SIG-M5 (cell line): ENCODE measurements at regions not wholly inside any gene's neighbourhood (a gene's known extent, or its start where the extent isn't known, plus 50 kb on each side); places are given as distances from the start of the nearest gene placed in this dataset.
"Not testable (repeated sequence)": the region's sequence is repeated elsewhere in the genome, so short reads cannot be mapped to it uniquely, and the experiment has no call there.

Source experiments
- DNase-seq: peaks from one replicate; lab custom pipeline; 2025; lab: John Stamatoyannopoulos, UW

DNA sequence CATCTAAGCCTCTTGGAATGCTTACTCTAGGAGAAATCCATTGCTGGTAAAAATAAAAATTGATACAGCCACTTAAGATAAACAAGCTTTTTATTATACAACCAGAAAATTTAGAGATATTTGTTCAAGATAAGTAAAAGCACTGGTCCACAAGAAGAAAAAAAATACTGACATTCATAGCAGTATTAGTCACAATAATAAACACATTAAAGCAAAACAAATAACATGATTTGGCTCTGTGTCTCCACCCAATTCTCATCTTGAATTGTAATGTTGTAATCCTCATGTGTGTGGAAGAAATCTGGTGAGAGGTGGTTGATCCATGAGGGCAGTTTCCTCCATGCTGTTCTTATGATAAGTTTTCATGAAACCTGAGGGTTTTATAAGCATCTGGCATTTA lies 1093.5 kb upstream of the ADGRB3 start:
- DNase-seq = no peak

DNA sequence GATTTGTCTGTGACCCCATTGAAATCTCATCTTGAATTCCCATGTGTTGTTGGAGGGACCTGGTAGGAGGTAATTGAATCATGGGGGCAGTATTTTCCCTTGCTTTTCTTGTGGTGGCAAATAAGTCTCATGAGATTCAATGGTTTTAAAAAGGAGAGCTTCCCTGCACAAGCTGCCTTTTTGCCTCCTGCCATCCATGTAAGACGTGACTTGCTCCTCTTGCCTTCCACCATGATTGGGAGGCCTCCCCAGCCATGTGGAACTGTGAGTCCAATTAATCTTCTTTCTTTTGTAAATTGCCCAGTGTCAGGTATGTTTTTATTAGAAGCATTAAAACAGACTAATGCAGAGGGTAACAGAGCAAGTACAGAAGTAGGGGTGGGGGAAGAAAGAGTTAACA lies 1097.0 kb upstream of the ADGRB3 start:
- no peak for DNase-seq

- no peak for DNase-seq
Observed at GRCh38 chr6:67535946-67536345, 1099.1 kb upstream of the ADGRB3 start.

- DNase-seq = no peak
Observed at GRCh38 chr6:67506352-67506751, 1128.7 kb upstream of the ADGRB3 start.

GRCh38 chr6:67501755-67502154 lies 1133.3 kb upstream of the ADGRB3 start:
- no peak for DNase-seq

DNA sequence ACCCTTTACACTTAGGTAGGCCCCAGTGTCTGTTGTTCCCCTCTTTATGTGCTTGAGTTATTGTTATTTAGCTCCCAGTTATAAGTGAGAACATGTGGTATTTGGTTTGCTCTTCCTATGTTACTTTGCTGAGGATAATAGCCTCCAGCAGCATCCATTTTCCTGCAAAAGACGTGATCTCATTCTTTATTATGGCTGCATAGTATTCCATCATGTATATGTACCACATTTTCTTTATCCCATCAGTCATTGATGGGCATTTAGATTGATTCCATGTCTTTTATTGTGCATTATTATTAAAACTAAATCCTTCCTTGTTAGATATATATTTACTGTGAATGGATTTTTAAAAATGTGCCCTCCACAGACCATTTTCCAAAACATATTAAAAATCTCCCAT lies 1137.3 kb upstream of the ADGRB3 start:
- DNase-seq = no peak

GRCh38 chr6:67496191-67496590 lies 1138.9 kb upstream of the ADGRB3 start:
- no peak for DNase-seq

DNA sequence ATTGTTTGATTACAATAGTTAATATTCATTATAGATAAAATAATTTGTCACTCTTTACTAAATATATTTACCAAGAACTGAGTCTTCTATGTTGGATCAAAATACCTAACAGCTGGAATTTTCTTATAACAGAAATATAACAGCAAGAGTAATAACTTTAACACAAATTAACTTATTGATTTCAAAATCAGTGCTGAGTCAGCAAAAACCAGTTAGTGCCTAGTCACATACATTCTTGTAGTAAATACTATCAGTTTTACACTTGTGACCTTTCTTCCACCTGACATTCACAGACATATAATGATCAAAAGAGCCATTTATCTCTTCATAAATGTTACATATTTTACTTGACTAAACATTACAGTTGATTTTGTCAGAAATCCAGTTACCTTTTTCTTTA lies 1141.4 kb upstream of the ADGRB3 start:
- DNase-seq = no peak

DNA sequence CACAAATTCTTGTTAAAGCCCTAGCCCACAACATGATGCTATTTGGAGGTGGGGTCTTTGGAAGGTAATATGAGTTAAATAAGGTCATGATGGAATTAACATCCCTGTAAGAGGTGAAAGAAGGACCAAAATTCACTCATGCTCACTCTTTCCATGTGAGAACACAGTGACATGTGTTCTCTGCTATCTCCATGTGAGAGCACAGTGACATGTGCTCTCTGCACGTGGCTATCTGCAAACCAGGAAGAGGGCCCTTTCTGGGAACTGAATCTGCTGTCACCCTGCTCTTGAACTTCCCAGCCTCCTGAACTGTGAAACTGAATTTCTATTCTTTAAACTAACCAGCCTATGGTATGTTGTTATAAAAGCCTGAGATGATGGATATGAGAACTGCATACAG lies 1159.4 kb upstream of the ADGRB3 start:
- no peak for DNase-seq

GRCh38 chr6:67467341-67467740 lies 1167.7 kb upstream of the ADGRB3 start:
- no peak for DNase-seq

DNA sequence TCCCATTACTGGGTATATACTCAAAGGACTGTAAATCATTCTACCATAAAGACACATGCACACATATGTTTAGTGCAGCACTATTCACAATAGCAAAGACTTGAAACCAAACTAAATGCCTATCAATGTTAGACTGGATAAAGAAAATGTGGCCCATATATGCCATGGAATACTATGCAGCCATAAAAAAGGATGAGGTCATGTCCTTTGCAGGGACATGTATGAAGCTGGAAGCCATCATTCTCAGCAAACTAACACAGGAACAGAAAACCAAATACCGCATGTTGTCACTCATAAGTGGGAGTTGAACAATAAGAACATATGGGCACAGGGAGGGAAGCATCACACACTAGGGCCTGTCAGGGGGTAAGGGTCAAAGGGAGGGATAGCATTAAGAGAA lies 1172.4 kb upstream of the ADGRB3 start:
- not testable (repeated sequence) for DNase-seq

- no peak for DNase-seq
Observed at GRCh38 chr6:67459556-67459955, 1175.5 kb upstream of the ADGRB3 start.

GRCh38 chr6:67458265-67458664 lies 1176.8 kb upstream of the ADGRB3 start:
- no peak for DNase-seq

DNA sequence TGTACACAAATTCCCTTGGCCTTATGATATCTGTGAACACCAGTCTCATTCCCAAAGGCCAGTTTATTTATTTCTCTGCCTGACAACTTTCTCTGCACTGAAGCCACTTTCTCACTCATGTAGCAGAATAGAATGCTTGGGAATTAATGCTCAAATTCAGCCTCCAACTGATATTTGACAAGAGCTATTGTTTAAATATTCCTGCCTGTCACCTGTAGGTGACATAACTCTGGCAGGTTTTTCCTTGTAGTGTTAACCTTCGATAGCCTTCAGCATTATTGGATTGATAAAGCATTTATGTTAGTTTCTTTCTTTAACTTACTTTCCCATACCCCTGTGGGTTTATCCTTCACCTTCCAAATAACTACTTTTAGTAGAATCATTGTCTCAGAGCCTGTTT lies 1183.2 kb upstream of the ADGRB3 start:
- DNase-seq = no peak

DNA sequence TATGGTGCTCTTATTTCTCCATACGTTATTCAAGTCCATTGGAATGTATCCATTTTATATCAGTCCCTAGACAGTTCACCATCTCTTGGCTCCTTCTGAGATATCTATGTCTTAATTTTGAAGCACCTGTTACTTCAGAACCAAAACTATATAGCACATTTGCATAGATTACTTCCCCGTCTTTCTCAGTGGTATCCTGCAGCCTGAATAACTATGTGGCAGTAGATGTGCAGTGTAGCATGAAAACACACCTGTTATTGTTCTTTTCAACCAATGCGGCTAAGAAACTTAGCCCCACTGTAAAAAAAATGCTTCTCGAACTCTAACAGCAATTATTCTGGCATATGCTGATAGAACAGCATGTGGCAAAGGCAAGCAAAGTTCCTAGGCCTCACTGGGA lies 1184.4 kb upstream of the ADGRB3 start:
- DNase-seq = no peak

- no peak for DNase-seq
Observed at GRCh38 chr6:67449602-67450001, 1185.5 kb upstream of the ADGRB3 start.

DNA sequence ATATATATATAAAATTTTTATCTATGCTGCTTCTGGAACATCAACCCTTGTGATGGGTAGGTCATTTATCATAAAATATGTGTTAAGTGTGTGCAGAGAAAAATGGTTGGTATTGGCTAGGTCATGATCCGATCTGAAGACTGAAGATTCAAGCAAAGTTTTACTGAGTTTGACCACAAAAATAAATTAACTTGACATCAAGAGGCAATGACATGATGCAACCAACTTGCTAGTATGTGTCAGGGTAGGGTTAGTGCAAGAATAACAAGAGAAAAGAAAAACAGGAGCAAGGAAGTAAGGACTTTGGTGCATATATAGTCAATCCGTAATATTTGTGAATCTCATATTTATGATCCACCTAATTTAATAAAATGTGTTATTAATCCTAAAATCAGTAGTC lies 1202.0 kb upstream of the ADGRB3 start:
- no peak for DNase-seq

DNA sequence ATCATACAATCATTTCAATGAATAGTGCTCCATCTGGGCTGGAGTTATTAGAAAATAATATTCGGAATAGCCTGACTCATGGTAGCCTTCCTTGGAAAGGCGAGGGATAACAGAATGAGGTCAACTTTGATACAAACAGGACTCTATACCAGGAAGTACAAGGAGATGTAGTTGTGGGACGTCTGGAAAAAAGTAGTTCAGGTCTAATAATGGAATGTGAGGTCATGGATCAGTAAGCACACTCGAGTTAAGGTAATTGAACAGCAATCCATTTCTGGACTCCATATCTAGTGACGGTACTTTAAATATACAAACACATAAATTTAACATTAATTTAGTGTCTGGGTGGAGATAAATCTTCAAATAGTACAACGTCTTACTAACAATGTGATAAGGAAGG lies 1204.0 kb upstream of the ADGRB3 start:
- no peak for DNase-seq

- DNase-seq = not testable (repeated sequence)
Observed at GRCh38 chr6:67426686-67427085, 1208.4 kb upstream of the ADGRB3 start.

- DNase-seq = no peak
Observed at GRCh38 chr6:67412035-67412434, 1223.0 kb upstream of the ADGRB3 start.

DNA sequence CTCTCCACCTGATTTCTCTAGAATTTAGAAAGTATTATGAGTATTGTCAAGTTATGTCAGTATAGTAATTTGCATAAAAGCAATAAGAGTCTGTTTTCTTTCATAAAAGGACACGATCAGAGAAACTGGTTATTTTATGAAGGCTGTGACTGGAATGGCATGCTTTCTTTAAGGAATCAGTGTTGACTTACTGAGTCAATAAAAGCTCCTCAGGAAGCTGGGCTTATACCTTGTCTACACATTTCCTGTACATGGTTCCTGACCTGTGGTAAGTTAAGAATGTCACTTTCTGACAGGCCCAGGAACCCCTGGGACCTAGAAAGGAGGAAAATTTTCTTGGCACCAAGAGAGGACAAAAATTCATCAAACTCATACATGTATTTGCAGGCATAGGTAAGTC lies 1224.0 kb upstream of the ADGRB3 start:
- DNase-seq = no peak

DNA sequence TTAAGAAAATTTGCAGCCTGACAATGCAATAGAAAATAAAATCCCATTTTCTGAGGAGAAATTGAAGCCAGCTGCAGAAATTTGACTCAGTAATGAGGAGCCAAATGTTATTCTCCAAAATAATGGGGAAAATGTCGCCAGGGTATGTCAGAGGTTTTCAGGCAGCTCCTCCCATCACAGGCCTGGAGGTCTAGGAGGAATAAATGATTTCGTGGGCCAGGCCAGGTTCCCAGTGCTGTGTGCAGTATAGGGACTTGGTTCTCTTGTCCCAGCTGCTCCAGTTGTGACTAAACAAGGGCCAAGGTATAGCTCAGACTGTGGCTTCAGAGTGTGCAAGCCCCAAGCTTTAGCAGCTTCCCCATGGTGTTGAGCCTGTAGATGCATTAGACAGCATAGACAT lies 1240.8 kb upstream of the ADGRB3 start:
- DNase-seq = no peak

- DNase-seq = no peak
Observed at GRCh38 chr6:67393356-67393755, 1241.7 kb upstream of the ADGRB3 start.

DNA sequence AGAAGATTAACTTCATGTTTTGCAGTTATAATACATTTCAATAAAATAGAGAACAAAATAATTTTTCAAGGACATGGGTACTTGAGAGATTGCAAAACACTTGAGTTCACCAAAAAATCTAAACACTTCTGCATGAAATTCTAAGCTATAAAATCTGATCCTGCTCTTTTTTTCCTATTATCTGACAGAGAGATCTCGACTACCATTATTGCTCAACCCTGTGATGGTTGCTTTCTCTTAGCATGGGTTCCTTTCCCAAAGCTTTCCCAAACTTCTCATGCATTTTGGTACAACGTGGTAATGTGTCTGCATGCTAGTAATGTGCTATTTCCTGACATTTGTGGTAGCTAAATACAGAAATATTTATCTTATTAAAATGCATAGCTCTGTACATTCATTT lies 1243.1 kb upstream of the ADGRB3 start:
- no peak for DNase-seq

DNA sequence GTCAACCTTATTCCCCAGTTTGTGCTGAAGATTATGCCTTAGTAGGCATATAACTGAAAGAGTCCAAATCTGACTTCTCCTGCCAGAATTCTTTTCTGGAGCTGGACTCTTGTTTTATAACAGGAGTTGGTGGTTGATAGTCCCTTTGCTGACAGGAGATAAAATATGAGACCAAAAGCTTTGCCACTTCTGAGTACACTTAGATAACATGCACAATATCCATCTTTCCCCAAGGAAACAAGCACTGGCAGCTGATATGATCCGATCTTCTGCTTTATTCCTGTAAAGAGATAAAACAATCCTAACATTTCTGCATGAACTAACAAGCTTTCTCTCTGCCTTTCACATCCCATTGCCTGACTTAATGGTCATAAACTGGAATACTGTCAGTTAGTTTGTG lies 1265.4 kb upstream of the ADGRB3 start:
- DNase-seq = no peak
